ENCODE measurements at regions not wholly inside any gene's neighbourhood (a gene's known extent, or its start where the extent isn't known, plus 50 kb on each side); places are given as distances from the start of the nearest gene placed in this dataset.
"Not testable (repeated sequence)": the region's sequence is repeated elsewhere in the genome, so short reads cannot be mapped to it uniquely, and the experiment has no call there.

DNA sequence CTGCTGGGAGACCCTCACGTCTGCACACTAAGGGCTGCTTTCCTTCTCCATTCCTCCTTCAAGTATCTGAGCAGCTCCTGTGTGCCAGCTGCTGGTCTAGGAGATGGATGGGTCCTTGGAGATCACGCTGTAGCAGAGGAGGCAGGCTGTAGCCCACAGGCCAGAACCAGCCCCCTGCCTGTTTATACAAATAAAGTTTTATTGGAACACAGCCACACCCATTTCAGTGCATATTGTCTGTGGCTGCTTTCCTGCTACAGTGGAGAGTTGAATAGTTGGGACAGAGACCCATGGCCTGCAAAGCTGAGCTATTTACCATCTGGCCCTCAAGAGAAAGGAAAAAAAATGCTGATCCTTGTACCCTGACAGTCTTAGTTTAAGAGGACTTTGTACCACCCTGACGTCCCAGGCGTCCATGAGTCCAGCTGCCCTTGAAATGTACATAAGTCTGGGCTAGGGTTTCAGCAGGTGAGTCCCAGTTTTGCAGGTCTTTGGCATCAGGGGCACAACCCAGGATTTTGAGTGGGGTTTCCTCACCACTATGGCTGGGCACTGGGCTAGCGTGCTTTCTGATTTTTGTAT is 95.8 kb downstream of the DEFB131A start:
- TF ChIP-seq, protein P1, sequence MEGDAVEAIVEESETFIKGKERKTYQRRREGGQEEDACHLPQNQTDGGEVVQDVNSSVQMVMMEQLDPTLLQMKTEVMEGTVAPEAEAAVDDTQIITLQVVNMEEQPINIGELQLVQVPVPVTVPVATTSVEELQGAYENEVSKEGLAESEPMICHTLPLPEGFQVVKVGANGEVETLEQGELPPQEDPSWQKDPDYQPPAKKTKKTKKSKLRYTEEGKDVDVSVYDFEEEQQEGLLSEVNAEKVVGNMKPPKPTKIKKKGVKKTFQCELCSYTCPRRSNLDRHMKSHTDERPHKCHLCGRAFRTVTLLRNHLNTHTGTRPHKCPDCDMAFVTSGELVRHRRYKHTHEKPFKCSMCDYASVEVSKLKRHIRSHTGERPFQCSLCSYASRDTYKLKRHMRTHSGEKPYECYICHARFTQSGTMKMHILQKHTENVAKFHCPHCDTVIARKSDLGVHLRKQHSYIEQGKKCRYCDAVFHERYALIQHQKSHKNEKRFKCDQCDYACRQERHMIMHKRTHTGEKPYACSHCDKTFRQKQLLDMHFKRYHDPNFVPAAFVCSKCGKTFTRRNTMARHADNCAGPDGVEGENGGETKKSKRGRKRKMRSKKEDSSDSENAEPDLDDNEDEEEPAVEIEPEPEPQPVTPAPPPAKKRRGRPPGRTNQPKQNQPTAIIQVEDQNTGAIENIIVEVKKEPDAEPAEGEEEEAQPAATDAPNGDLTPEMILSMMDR (IDR thresholded peaks at IDR 0.05) = not testable (repeated sequence)
- TF ChIP-seq POLR2A (IDR thresholded peaks at IDR 0.05) = not testable (repeated sequence)

Measured in testis (tissue), 2 donors.